Panc1 (cell line): ENCODE measurements at regions not wholly inside any gene's neighbourhood (a gene's known extent, or its start where the extent isn't known, plus 50 kb on each side); places are given as distances from the start of the nearest gene placed in this dataset.

Source experiments
- CTCF ChIP-seq: fragments of 450-650 bp; IDR thresholded peaks from 2 replicates; pipeline ENCODE4 v1.5.1; 2017; ENCODE audit warnings: mild to moderate bottlenecking
- POLR2AphosphoS5 ChIP-seq: IDR thresholded peaks from 2 replicates; pipeline ENCODE4 v1.6.1; 2012; ENCODE audit warnings: mild to moderate bottlenecking, low read depth, low read length, moderate library complexity
- REST ChIP-seq, 2 experiments: IDR thresholded peaks; 2 replicates each; pipeline ENCODE4 v1.6.1; 2011 to 2012; ENCODE audit warnings: low read depth in 2 of 2, control low read depth in 1 of 2, low read length in 1 of 2, mild to moderate bottlenecking in 1 of 2, moderate library complexity in 1 of 2; ENCODE audit not compliant: insufficient read depth in 1 of 2
- SIN3A ChIP-seq: IDR thresholded peaks from 2 replicates; pipeline ENCODE4 v1.6.1; 2012; ENCODE audit warnings: low read depth, mild to moderate bottlenecking, low read length, moderate library complexity, borderline replicate concordance; ENCODE audit not compliant: insufficient read depth
- TCF7L2 ChIP-seq: IDR thresholded peaks from 2 replicates; pipeline ENCODE4 v1.6.1; 2011; ENCODE audit warnings: mild to moderate bottlenecking, low read depth, low read length, inconsistent platforms

- no peak for TF ChIP-seq POLR2AphosphoS5
- no peak for TF ChIP-seq CTCF
- no peak for TF ChIP-seq REST (IDR thresholded peaks at IDR 0.05; ENCODE audit: insufficient read depth in 1 of 2, low read depth in 2 of 2, low read length in 1 of 2)
- no peak for TF ChIP-seq SIN3A
- TF ChIP-seq TCF7L2: no peak
Measured at GRCh38 chr6:153574231-153574630, 443.1 kb upstream of the RGS17 start.
